Mammary epithelial cell (primary cell): ENCODE measurements at regions not wholly inside any gene's neighbourhood (a gene's known extent, or its start where the extent isn't known, plus 50 kb on each side); places are given as distances from the start of the nearest gene placed in this dataset.

Source experiments
- EZH2 ChIP-seq: IDR thresholded peaks from 2 replicates; pipeline ENCODE4 v1.6.1; 2012; ENCODE audit warnings: low read length, inconsistent platforms, borderline replicate concordance
- TF ChIP-seq, protein P1 (sequence below), 2 donors: IDR thresholded peaks in 1 of 2; conservative IDR thresholded peaks in 1 of 2; 2 replicates each; pipeline ENCODE4 v1.5.1; 2011 to 2012; ENCODE audit warnings: inconsistent platforms in 2 of 2, low read length in 2 of 2, mild to moderate bottlenecking in 2 of 2, control low read depth in 1 of 2, low read depth in 1 of 2; ENCODE audit not compliant: insufficient read depth in 1 of 2; ENCODE audit errors: extremely low read depth in 1 of 2

GRCh38 chr5:28558196-28558595, 1519.8 kb upstream of the CDH9 start:
- TF ChIP-seq, protein P1, sequence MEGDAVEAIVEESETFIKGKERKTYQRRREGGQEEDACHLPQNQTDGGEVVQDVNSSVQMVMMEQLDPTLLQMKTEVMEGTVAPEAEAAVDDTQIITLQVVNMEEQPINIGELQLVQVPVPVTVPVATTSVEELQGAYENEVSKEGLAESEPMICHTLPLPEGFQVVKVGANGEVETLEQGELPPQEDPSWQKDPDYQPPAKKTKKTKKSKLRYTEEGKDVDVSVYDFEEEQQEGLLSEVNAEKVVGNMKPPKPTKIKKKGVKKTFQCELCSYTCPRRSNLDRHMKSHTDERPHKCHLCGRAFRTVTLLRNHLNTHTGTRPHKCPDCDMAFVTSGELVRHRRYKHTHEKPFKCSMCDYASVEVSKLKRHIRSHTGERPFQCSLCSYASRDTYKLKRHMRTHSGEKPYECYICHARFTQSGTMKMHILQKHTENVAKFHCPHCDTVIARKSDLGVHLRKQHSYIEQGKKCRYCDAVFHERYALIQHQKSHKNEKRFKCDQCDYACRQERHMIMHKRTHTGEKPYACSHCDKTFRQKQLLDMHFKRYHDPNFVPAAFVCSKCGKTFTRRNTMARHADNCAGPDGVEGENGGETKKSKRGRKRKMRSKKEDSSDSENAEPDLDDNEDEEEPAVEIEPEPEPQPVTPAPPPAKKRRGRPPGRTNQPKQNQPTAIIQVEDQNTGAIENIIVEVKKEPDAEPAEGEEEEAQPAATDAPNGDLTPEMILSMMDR (conservative IDR thresholded peaks at IDR 0.05 in 1 of 2, IDR thresholded peaks at IDR 0.05 in 1 of 2; ENCODE audit: extremely low read depth in 1 of 2, insufficient read depth in 1 of 2, low read depth in 1 of 2, low read length in 2 of 2) = no peak
- no peak for TF ChIP-seq EZH2
